ENCODE measurements at regions not wholly inside any gene's neighbourhood (a gene's known extent, or its start where the extent isn't known, plus 50 kb on each side); places are given as distances from the start of the nearest gene placed in this dataset.

- TF ChIP-seq CTCF (conservative IDR thresholded peaks at IDR 0.05; ENCODE audit: low read length) (no peak), EZH2phosphoT487 (IDR thresholded peaks at IDR 0.05; ENCODE audit: borderline replicate concordance, low read depth, low read length) (no peak)
Observed at GRCh38 chr3:124401843-124402242, 328.4 kb upstream of the UMPS start.

Measured in OCI-LY7 (cell line).